ENCODE measurements at regions not wholly inside any gene's neighbourhood (a gene's known extent, or its start where the extent isn't known, plus 50 kb on each side); places are given as distances from the start of the nearest gene placed in this dataset.

DNA sequence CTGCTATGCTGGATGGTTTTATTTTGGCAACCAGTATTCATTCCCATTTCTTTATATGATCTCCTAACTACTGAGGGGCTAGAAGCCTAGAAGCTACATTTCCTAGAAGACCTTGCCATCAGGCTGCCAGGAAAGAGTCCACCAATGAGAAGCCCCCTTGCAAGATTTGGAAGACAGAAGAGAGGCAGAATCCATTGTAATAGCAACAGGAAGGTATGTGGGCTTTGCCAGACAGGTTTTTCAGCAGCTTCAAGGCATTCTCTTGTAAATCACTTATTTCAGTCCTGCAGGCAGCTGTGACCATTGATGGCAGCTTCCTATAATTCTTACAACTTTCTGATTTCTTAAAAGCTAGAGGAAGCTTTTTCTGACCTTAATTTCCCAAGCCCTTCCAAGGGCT, 148.3 kb upstream of the NHS start:
- TF ChIP-seq, protein P1, sequence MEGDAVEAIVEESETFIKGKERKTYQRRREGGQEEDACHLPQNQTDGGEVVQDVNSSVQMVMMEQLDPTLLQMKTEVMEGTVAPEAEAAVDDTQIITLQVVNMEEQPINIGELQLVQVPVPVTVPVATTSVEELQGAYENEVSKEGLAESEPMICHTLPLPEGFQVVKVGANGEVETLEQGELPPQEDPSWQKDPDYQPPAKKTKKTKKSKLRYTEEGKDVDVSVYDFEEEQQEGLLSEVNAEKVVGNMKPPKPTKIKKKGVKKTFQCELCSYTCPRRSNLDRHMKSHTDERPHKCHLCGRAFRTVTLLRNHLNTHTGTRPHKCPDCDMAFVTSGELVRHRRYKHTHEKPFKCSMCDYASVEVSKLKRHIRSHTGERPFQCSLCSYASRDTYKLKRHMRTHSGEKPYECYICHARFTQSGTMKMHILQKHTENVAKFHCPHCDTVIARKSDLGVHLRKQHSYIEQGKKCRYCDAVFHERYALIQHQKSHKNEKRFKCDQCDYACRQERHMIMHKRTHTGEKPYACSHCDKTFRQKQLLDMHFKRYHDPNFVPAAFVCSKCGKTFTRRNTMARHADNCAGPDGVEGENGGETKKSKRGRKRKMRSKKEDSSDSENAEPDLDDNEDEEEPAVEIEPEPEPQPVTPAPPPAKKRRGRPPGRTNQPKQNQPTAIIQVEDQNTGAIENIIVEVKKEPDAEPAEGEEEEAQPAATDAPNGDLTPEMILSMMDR (IDR thresholded peaks at IDR 0.05; ENCODE audit: poor library complexity): no peak
- TF ChIP-seq EZH2 (IDR thresholded peaks at IDR 0.05; ENCODE audit: borderline replicate concordance): no peak

All from hepatocyte (in vitro differentiated cells).